ENCODE measurements at regions not wholly inside any gene's neighbourhood (a gene's known extent, or its start where the extent isn't known, plus 50 kb on each side); places are given as distances from the start of the nearest gene placed in this dataset.

- DNase-seq (ENCODE audit: low read depth in 2 of 2) = no peak
- H3K4me3 ChIP-seq (replicated peaks in 1 of 2; ENCODE audit: low read depth in 2 of 2, low read length in 2 of 2) = no peak overlapping the region
- TF ChIP-seq, protein P1, sequence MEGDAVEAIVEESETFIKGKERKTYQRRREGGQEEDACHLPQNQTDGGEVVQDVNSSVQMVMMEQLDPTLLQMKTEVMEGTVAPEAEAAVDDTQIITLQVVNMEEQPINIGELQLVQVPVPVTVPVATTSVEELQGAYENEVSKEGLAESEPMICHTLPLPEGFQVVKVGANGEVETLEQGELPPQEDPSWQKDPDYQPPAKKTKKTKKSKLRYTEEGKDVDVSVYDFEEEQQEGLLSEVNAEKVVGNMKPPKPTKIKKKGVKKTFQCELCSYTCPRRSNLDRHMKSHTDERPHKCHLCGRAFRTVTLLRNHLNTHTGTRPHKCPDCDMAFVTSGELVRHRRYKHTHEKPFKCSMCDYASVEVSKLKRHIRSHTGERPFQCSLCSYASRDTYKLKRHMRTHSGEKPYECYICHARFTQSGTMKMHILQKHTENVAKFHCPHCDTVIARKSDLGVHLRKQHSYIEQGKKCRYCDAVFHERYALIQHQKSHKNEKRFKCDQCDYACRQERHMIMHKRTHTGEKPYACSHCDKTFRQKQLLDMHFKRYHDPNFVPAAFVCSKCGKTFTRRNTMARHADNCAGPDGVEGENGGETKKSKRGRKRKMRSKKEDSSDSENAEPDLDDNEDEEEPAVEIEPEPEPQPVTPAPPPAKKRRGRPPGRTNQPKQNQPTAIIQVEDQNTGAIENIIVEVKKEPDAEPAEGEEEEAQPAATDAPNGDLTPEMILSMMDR (IDR thresholded peaks at IDR 0.05; ENCODE audit: low read depth, low read length) = no peak
Observed at GRCh38 chr14:65279958-65280357, 132.6 kb upstream of the FUT8 start.

- no peak for DNase-seq (ENCODE audit: low read depth in 2 of 2)
Observed at GRCh38 chr14:65280653-65281052, 131.9 kb upstream of the FUT8 start.

DNA sequence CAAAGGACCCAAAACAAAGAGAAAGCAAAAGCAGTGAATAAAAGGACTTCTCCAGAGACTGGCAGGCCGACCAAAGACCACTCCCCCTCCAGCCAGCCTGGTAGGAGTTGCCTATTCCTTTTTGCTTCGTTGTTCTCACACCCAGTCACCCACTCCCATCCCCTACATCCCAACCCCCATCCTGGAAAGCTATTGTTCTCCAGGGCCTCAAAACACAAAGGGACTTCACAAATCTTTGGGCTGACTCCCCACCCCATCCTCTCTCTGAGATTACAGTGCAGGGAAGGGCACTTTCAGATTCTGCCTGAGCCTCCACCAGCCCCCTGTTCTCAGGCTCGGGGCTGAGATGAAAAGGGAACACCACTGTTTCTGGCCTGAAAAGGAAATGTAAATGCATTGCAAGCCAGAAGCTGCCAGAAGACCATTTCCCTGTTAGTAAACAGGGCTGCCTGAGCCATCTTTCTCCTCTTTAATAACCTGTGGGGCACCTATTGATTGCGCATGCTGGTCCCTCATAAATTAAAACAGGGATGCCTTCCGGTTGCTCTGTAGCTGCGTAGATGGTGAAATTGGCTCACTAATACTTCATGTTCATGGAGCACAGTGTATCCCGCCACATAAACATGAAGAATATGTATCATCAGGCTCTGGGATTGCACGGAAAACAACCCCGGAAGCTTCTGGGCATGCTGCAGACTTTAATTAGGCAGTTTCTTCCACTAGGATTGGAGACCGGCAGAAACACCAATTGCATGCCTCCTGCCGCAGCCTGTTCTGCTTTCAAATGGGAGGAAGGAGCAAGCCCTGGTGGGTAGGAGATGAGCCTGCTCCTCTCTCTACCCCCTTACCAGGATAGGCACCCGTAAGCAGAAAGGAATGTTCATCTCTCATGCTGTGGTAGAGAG lies 130.3 kb upstream of the FUT8 start:
- peak; percentile 65 to 78 for DNase-seq (ENCODE audit: low read depth in 2 of 2)
- TF ChIP-seq, protein P1 (IDR thresholded peaks at IDR 0.05; ENCODE audit: low read depth, low read length) = no peak
- no peak overlapping the region for H3K4me3 ChIP-seq (replicated peaks in 1 of 2; ENCODE audit: low read depth in 2 of 2, low read length in 2 of 2)

More at GRCh38 chr14:65280653-65281052, 131.9 kb upstream of the FUT8 start:
- TF ChIP-seq, protein P1 (IDR thresholded peaks at IDR 0.05; ENCODE audit: low read depth, low read length) = no peak
- no peak overlapping the region for H3K4me3 ChIP-seq (replicated peaks in 1 of 2; ENCODE audit: low read depth in 2 of 2, low read length in 2 of 2)

DNA sequence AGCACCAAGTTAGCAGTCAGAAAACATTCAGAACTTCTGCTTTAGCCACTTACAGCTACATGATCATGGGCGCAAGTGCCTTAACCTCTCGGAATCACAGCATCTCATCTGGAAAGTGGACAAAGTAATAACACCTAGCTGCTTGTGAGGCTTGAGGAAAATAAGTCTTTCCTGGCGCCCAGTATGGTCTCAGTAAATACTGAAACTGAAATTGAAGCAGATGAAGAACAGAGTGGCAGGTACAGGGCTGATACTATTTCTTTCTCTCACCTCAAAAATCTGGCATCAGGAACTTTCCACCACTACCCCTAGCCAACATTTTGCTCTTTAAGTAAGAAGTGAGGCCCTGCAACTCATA lies 129.7 kb upstream of the FUT8 start:
- no peak overlapping the region for H3K4me3 ChIP-seq (replicated peaks in 1 of 2; ENCODE audit: low read depth in 2 of 2, low read length in 2 of 2)
- no peak for DNase-seq (ENCODE audit: low read depth in 2 of 2)
- TF ChIP-seq, protein P1 (IDR thresholded peaks at IDR 0.05; ENCODE audit: low read depth, low read length) = no peak

- TF ChIP-seq, protein P1 (IDR thresholded peaks at IDR 0.05; ENCODE audit: low read depth, low read length) = peak; percentile 4
- peak in 1 of 2 donors; percentile 39 for DNase-seq (ENCODE audit: low read depth in 2 of 2)
- no peak overlapping the region for H3K4me3 ChIP-seq (replicated peaks in 1 of 2; ENCODE audit: low read depth in 2 of 2, low read length in 2 of 2)
Observed at GRCh38 chr14:65286443-65286842, 126.1 kb upstream of the FUT8 start.

GRCh38 chr14:65287264-65288131 lies 125.0 kb upstream of the FUT8 start:
- TF ChIP-seq, protein P1 (IDR thresholded peaks at IDR 0.05; ENCODE audit: low read depth, low read length) = no peak
- no peak overlapping the region for H3K4me3 ChIP-seq (replicated peaks in 1 of 2; ENCODE audit: low read depth in 2 of 2, low read length in 2 of 2)
- no peak for DNase-seq (ENCODE audit: low read depth in 2 of 2)

Measured in cardiac fibroblast (primary cell).